Prostate gland (tissue), 2 donors: ENCODE measurements at regions not wholly inside any gene's neighbourhood (a gene's known extent, or its start where the extent isn't known, plus 50 kb on each side); places are given as distances from the start of the nearest gene placed in this dataset.

ENCODE experiments used
- CTCF ChIP-seq, 4 experiments: fragments of 200-600 bp in 2 of 4; fragments of 450-650 bp in 2 of 4; sonication (generic) in 2 of 4; IDR thresholded peaks; 1 replicate in 3 of 4; 2 replicates in 1 of 4; pipeline ENCODE4 v1.5.1; 2016 to 2019; ENCODE audit warnings: antibody characterized with exemption in 4 of 4, mild to moderate bottlenecking in 2 of 4, moderate library complexity in 2 of 4
- POLR2A ChIP-seq: fragments of 450-650 bp; IDR thresholded peaks from one replicate; pipeline ENCODE4 v1.6.1; 2016; ENCODE audit warnings: antibody characterized with exemption, mild to moderate bottlenecking
- POLR2AphosphoS5 ChIP-seq: sonication (generic); formaldehyde crosslinking; IDR thresholded peaks from one replicate; pipeline ENCODE4 v1.6.1; 2017; ENCODE audit warnings: antibody characterized with exemption

GRCh38 chr12:58504143-58504938 lies 416.0 kb downstream of the LRIG3 start:
- TF ChIP-seq POLR2A (no peak), CTCF (IDR thresholded peaks at IDR 0.05) (no peak), POLR2AphosphoS5 (no peak)
